ENCODE measurements at regions not wholly inside any gene's neighbourhood (a gene's known extent, or its start where the extent isn't known, plus 50 kb on each side); places are given as distances from the start of the nearest gene placed in this dataset.

DNA sequence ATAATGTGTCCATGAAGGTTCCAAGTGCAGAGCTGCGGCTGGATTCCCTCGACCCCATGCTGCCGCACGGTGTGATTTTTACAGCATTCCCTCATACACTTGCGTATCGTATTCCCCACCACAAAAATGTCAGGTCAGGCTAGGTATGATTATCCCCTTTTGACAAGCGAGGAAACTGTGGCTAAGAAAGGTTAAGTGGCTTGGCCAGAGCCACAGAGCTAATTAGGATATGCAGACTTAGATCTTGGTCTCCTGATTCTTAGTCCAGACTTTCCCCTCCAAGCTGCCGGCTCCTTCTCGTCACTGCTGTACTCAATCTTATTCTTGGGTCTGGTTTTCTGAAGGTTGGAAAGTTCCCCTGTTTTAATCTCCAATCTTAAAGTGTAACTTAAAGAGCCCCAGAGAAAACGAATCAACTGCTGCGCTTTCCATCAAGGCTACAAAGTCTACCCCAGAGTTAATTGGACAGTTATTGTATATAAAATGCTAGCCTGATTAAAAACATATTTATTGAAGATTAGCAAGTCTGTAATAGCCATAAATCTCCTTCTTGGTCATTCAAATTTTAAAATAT, 176.6 kb downstream of the ADAMTS15 start:
- POLR2A ChIA-PET (ENCODE audit: low non-redundant PET), result no interaction called here
- TF ChIP-seq, protein P1, sequence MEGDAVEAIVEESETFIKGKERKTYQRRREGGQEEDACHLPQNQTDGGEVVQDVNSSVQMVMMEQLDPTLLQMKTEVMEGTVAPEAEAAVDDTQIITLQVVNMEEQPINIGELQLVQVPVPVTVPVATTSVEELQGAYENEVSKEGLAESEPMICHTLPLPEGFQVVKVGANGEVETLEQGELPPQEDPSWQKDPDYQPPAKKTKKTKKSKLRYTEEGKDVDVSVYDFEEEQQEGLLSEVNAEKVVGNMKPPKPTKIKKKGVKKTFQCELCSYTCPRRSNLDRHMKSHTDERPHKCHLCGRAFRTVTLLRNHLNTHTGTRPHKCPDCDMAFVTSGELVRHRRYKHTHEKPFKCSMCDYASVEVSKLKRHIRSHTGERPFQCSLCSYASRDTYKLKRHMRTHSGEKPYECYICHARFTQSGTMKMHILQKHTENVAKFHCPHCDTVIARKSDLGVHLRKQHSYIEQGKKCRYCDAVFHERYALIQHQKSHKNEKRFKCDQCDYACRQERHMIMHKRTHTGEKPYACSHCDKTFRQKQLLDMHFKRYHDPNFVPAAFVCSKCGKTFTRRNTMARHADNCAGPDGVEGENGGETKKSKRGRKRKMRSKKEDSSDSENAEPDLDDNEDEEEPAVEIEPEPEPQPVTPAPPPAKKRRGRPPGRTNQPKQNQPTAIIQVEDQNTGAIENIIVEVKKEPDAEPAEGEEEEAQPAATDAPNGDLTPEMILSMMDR (conservative IDR thresholded peaks at IDR 0.05; ENCODE audit: low read depth), result no peak
- no peak for DNase-seq (ENCODE audit: low spot score)
- no peak overlapping the region for H3K27ac ChIP-seq
- CTCF ChIA-PET, result interaction anchor here (1.0 kb wide), 1 partner anchor 235 kb away, joined by 3 read pairs; no protein-coding TSS in a partner anchor

DNA sequence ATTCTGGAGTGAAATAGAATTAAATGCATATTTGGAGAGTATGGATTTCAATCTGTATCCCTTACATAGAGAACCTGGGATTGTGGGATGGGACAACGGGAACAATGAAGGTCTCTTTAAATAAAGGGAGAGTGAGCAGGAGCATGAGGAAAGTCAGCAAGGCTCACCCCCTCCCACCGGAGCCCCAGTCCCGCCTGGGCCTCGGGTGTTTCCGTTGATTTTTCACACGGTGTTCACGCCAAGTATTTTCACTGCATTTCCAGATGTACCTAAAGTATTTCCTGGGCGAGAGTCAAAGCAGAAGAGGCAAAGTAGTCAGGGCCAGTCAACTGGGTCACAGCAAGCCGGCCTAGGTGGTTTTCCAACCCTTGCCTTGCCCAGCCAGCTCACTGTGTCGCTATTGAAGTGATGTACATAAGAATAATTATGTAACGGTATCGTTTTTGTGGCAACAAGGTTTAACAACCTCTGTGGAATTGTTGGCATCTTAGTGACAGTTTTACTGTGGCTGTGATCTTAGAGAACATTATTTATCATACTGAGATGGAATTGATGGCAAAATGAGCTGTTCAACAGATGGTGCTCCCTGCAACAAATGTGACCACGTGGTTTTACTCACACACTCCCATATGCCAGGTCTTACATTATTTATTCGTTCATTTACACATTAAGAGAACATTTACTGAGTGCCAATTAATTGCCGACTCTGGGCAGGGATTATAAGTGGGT, 177.3 kb downstream of the ADAMTS15 start:
- CTCF ChIA-PET, result no interaction called here
- H3K27ac ChIP-seq, result no peak overlapping the region
- POLR2A ChIA-PET (ENCODE audit: low non-redundant PET), result no interaction called here
- DNase-seq (ENCODE audit: low spot score), result no peak
- TF ChIP-seq, protein P1 (conservative IDR thresholded peaks at IDR 0.05; ENCODE audit: low read depth), result no peak

DNA sequence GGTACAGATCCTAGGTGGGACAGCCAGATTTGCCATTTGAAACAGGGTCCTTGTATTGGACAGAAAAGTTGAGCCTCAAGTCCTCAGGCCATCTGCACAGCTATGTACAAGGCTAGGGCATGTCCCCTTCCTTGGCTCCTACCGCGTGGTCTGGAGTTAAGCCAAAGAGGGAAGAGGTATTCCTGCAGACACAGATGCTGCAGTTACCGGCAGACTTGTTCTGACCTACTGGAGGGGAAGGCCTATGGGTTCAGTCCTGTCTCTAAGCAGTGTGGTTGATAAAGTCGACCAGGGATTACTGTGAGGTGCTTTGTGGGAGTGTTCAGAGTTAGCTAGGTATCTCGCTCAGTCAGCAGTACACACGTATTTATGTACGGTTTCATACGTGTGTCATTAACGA, 180.6 kb downstream of the ADAMTS15 start:
- TF ChIP-seq, protein P1 (conservative IDR thresholded peaks at IDR 0.05; ENCODE audit: low read depth), result no peak
- peak overlapping the region; percentile 35; the same call in 1 of the 2 replicates for H3K27ac ChIP-seq
- no peak for DNase-seq (ENCODE audit: low spot score)
- CTCF ChIA-PET, result interaction anchor here (0.7 kb wide), 1 partner anchor 76 kb away, joined by 4 read pairs; no protein-coding TSS in a partner anchor
- POLR2A ChIA-PET (ENCODE audit: low non-redundant PET), result no interaction called here

DNA sequence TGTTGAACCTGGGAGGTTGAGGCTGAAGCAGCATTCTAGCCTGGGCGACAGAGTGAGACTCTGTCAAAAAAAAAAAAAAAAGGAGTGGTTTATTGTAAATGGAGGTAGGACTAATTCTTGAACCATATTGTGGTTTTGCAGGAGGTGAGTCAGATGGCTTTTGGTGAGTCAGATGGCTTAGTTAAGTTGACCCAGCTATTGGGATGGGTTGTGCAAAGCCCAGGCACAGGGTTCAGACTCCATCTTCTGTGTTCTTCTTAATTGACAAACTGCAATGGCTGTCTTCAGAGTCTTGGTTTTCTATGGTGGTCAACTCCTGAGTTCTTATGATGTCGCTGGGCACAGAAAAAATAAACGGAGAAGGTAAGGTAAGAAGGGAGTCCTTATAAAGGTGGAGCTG, 182.7 kb downstream of the ADAMTS15 start:
- DNase-seq (ENCODE audit: low spot score), result peak; percentile 88
- H3K27ac ChIP-seq, result peak overlapping the region; percentile 60
- CTCF ChIA-PET, result interaction anchor here (1.0 kb wide), 1 partner anchor 196 kb away, joined by 3 read pairs; no protein-coding TSS in a partner anchor
- POLR2A ChIA-PET (ENCODE audit: low non-redundant PET), result no interaction called here
- TF ChIP-seq, protein P1 (conservative IDR thresholded peaks at IDR 0.05; ENCODE audit: low read depth), result no peak

DNA sequence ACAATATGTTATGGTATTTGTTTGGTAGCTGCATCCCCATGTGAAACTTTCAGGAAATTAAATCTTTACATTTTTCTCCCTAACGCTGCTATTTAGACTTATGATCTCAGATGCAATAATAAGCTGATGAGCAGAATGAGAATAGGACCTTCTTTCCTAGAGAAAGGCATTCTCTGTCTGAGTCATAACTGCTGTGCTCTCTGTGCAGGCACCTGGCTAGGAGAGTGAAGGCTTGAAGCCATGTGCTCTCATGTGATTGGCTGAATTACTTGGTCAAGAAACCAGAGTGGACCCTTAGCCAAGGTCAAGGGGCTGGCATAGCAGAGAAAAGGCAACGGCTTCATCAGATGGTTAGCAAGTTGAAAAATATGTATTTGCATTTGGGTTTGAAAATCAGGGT, 185.0 kb downstream of the ADAMTS15 start:
- CTCF ChIA-PET, result no interaction called here
- no peak for DNase-seq (ENCODE audit: low spot score)
- no peak overlapping the region for H3K27ac ChIP-seq
- POLR2A ChIA-PET (ENCODE audit: low non-redundant PET), result no interaction called here
- TF ChIP-seq, protein P1 (conservative IDR thresholded peaks at IDR 0.05; ENCODE audit: low read depth), result no peak

DNA sequence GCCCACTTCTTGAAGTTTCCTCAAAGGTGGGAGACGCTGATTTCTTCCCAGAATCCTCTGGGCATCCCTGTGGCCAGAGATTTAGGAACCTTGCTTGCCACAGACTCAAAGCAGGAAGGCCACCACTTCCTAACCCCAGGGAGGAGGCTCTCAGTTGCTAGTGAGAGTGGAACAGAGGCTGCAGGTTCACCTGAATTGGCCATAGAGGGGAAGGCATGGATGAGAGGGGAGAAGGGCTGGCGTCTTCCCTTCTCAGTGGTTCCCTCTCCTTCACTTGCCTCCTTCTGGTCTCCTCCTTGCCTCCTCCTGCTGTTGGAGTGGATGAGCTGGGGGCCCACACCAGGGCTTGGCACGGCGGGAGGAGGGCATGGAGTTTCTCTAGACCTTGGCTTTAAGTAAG, 185.7 kb downstream of the ADAMTS15 start:
- ChIA-PET POLR2A (ENCODE audit: low non-redundant PET) (no interaction called here), CTCF (no interaction called here)
- TF ChIP-seq, protein P1 (conservative IDR thresholded peaks at IDR 0.05; ENCODE audit: low read depth), result no peak
- DNase-seq (ENCODE audit: low spot score), result no peak
- peak overlapping the region; percentile 91 for H3K27ac ChIP-seq

Data from RWPE1 (cell line).